HG02610 (cell line): ENCODE measurements at regions not wholly inside any gene's neighbourhood (a gene's known extent, or its start where the extent isn't known, plus 50 kb on each side); places are given as distances from the start of the nearest gene placed in this dataset.

Experiments used
- ATAC-seq: cut with Tn5 transposase; IDR thresholded peaks from one replicate; pipeline ENCODE4 v1.9.1; 2021; ENCODE audit warnings: mild to moderate bottlenecking, moderate library complexity; ENCODE audit not compliant: unreplicated experiment

DNA sequence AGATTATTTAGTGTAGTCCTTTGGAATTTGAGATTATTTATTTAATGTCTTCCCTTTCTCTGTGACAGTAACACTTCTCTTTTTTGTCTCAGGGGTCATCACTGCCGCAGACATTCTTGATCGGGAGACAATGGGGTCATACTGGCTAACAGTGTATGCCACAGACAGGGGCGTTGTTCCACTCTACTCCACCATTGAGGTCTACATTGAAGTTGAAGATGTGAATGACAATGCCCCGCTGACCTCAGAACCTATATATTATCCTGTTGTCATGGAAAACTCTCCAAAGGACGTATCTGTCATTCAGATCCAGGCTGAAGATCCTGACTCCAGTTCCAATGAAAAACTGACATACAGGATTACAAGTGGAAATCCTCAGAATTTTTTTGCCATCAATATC lies 299.9 kb downstream of the FAT3 start:
- ATAC-seq: no peak

- ATAC-seq: no peak
These were observed 302.8 kb downstream of the FAT3 start for GRCh38 chr11:92527467-92527866.

DNA sequence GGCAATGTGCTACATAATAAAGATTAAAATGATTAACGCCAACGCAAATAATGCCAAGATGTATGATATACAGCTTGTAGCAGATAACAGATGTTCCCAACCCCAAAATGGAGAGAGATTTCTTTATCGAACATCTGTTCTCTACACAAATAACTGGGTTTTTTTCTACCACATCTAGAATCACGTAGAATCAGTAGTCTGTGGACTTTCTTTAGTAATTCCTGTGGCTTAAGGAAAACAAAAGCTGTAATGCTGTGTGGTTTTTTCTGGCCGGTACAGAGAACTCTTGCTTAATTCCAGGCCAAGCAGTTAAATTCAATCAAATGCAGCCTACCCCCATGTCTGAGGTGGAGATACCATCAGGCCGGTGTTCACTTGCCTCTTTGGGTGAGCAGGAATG lies 303.4 kb downstream of the FAT3 start:
- no peak for ATAC-seq

DNA sequence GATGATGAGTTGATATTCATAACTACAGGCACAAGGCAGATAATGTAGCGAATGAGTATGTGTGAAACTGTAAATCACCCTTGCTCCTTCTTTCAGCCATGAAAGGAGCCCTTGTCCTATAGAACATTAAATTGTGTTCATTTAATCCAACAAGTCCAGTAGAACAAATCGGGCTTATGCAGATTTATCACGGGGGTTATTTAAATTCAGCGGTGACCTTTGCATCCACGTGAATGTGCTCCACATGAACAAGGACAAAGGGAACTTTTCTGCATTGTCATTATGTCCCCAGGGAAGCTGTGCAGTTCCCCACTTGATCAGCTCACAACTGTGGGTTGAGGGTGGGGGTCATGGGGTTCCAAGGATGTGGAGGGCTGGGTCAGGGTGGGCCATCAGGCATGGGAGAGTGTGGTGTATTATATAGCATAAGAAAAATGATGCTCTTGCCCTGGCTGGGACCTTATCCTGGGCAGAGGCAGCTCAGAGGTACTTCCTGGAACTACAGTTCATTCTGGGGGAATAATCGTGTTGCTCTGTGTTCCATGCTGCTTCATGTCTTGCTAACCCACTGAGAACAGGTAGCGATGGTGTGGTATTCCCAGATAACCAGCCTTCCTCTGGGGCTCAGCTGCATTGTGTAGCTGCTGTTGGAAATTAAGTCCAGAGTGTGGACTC lies 306.6 kb downstream of the FAT3 start:
- no peak for ATAC-seq

GRCh38 chr11:92533657-92534335 lies 309.2 kb downstream of the FAT3 start:
- no peak for ATAC-seq

DNA sequence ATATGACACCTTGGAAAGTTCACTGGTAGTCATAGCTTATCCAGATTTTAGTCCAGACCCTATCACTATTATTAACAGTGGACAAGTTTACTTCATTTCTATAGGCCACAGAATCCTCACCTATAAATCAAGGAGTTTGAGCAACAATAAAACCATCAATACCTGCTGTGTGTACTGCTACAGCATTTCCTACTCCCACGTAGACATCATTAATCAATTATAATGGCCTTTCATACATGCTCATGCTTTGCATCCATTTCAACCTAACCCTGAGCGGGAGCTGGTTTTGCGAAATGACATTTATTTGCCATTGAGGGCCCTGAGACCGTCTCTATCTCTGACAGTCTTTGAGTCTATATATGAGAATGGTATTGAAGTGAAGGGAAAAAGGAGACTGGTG lies 312.3 kb downstream of the FAT3 start:
- ATAC-seq: no peak

- ATAC-seq: no peak
These were observed 315.5 kb downstream of the FAT3 start for GRCh38 chr11:92540096-92540495.

DNA sequence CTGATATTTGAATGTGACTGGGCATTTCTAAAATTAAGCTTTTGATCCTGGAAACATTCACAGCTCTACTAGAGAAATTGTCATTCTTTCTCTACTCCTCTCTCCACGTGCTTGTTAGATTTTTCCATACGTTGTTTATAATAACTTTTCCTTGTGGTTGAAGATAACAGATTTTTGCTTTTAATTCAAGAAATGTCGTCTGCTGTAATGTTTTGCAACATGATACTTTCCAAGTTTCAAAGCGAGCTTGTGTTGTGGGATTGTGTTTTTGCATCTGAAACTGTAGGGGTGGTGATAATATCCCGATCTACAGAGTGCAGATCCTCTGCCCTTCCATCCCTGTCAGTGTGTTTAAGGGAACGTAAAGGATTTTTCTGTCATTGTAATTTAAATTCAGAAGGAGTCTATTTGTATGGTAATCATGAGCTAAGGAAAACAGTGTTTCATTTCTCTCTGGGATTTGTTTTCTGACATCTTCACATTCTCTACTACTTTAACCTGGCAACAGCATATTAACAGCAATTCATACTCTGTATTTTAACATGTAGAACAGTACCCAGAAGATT lies 321.4 kb downstream of the FAT3 start:
- no peak for ATAC-seq

DNA sequence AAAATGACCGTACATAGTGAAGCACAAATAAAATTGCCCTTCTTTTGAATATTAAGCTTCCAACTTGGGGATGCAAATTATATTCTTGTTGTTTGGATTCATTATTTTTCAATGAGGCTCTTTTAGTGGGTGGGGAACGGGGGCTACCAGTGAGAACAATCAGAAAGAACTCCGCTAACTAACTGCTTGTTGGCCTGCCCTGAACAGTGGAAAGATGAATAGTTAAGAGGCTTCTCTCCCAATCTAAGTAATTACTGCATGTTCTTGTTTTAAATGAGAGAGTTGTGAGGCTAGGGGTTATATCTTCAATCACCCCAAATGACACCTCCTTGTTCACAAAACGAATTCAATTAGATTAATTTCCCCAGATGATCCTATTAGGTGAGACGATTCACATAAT lies 322.0 kb downstream of the FAT3 start:
- ATAC-seq: no peak

DNA sequence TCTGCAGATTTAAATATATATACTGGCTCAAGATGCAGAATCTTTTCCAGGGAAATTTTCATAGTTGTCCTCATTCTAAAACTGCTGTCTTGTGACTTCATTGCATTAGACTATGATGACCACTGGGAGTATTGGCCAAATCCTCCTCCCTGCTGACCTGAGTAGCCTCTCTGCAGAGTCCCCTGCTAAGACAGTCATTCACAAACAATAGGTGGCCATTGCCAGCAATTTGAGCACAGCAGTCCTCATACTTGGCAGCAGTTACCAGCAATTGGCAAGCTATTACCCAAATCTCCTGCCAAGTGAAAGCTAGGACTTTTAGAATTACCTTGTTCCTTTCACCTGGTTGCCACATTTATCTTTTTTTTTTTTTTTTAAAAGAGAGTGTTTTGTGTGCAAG lies 325.8 kb downstream of the FAT3 start:
- no peak for ATAC-seq

- no peak for ATAC-seq
These were observed 326.3 kb downstream of the FAT3 start for GRCh38 chr11:92550871-92551270.

DNA sequence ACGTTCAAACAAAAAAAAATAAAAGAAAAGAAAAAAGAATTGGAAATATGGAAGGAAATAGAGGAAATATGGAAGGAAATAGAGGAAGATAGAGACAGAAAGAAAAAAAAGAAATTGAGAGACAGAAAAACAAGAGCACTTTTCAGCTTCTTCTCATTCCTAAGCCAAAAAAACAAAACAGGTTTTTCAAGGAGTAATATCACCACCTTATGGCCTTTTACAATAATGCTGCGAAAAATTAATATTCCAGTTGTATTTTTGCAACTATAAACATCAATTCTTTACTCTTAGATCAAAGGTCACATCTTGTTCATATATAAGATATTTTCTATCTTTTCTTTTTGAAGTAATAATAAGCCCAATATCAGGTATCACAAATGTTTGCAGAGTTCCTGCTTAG lies 328.3 kb downstream of the FAT3 start:
- no peak for ATAC-seq

DNA sequence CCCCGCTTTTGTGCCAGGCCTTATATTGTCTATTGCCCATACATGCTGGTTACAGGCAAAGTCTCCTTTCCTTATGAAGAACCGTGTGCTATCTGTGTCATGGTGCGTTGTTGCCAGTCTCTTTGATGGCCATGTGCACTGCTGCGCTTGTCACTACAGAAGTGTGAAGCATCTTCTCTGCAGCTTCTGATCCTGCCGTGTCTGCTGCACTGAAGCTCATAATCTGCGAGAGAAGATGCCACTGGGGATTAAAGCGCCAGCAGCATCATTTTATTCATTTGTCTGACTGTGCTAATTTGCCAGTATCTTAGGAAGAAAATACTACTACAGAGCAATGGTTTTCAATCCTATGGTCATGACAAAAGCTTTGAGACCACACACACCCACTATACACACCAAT lies 330.1 kb downstream of the FAT3 start:
- no peak for ATAC-seq

DNA sequence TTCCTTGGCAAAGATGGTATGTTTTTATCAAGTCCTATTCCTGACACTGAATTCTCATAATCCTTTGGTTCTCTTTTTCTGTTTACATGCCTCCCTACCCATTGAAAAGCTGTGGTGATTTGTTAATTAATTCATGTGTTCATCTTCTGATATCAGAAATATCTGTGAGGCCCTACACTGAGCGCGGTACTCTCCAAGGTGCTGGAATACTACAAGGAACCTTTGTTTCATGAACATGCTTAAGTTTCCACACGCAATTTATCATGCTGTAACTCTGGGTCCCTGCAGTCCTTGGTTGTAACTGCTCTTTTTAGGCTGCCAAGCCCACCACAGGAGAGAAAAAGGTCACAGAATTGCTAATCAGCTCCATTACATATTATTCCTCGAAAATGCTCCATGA lies 331.8 kb downstream of the FAT3 start:
- ATAC-seq: no peak

DNA sequence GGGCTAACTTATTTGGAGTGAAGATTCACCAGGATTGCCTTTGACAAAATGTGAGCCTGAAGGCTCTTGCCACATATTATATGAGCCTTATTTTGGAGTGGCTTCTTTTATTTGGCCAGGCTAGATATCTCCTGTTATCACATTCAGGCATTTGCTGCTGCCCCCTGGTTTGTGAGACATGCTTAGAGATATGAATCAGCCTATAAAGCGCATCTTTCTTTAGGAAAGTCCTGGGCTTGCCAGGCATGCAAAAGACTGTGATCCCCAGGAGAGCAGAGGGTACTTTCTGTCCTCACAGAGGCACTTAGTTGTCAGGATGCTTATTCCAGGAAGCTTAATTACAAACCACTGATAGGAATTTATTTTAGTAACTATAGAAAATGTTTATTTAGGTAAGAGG lies 333.3 kb downstream of the FAT3 start:
- ATAC-seq: no peak

DNA sequence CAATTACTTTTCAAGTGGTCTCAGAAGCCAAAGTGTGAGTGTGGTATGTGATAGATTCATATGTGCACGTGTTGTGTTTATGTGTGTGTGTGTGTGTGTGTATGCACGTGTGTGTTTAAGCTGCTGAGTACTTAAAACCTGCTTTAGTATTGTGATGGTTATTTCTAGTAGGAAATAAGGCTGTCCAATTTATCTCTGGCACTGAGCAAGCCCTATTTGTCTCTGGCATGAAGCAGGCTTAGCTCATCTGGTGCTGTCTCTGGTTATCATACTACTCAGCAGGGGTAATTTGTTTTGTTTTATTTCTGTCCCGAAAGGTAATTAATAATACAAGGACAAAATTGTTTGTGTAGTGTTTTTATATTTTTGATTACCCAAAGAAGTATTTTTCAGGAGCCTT lies 333.7 kb downstream of the FAT3 start:
- ATAC-seq: no peak

- no peak for ATAC-seq
These were observed 345.1 kb downstream of the FAT3 start for GRCh38 chr11:92569726-92570125.

- no peak for ATAC-seq
These were observed 347.9 kb downstream of the FAT3 start for GRCh38 chr11:92572559-92572958.

GRCh38 chr11:92576315-92576714 lies 351.7 kb downstream of the FAT3 start:
- no peak for ATAC-seq

DNA sequence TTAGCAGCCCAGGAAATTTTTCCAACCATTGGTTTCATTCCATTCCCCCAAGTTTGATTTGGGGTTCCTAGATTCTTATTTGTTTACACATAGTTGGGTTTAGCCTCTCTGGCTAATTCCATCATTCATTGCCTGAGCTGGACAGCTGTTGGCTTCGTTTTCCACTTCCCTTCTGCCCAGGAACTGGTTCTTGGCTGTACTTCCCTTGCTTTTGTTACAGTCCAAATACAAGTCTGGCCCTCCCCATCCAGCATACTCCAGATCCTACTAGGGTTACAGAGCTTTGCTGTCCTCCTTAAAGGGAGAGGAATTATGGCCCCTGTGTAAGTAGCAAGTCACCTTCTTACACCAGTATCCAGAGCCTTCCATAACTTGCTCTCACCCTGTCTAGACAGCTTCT lies 356.3 kb downstream of the FAT3 start:
- no peak for ATAC-seq

DNA sequence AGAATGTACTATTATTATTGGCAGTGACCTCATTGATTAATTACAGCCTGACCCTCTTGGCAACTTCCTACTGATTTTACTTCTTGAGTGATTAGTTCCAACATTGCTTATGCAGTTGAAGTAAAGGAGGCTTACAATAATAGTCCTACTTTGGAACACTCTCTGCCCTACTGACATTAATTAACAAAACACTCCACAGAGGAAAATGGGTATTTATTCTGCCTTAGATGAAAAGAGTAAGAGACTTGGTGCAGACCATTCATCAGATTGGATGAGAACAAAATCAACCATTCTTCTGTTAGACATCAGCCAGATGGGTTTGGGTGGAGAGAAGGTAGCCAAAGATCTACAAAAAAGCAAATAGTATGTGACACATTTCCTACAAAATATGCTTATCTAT lies 363.8 kb downstream of the FAT3 start:
- ATAC-seq: no peak

- no peak for ATAC-seq
These were observed 364.9 kb downstream of the FAT3 start for GRCh38 chr11:92589512-92589911.

GRCh38 chr11:92591521-92591920 lies 366.9 kb downstream of the FAT3 start:
- ATAC-seq: no peak
